ENCODE measurements at regions not wholly inside any gene's neighbourhood (a gene's known extent, or its start where the extent isn't known, plus 50 kb on each side); places are given as distances from the start of the nearest gene placed in this dataset.
"Not testable (repeated sequence)": the region's sequence is repeated elsewhere in the genome, so short reads cannot be mapped to it uniquely, and the experiment has no call there.

- no peak for DNase-seq
Measured at GRCh38 chr12:25327321-25327720, 76.6 kb upstream of the KRAS start.

- no peak for DNase-seq
Measured at GRCh38 chr12:25326326-25326725, 75.6 kb upstream of the KRAS start.

GRCh38 chr12:25324861-25325260 is 74.1 kb upstream of the KRAS start:
- no peak for DNase-seq

GRCh38 chr12:25323581-25323982 is 72.9 kb upstream of the KRAS start:
- no peak for DNase-seq

- no peak for DNase-seq
Measured at GRCh38 chr12:25322918-25323531, 72.3 kb upstream of the KRAS start.

- no peak for DNase-seq
Measured at GRCh38 chr12:25322351-25322750, 71.6 kb upstream of the KRAS start.

- DNase-seq: no peak
Measured at GRCh38 chr12:25321772-25322171, 71.0 kb upstream of the KRAS start.

GRCh38 chr12:25320123-25321006 is 69.6 kb upstream of the KRAS start:
- DNase-seq: no peak

GRCh38 chr12:25319233-25319984 is 68.7 kb upstream of the KRAS start:
- DNase-seq: no peak

- no peak for DNase-seq
Measured at GRCh38 chr12:25317553-25317952, 66.8 kb upstream of the KRAS start.

- no peak for DNase-seq
Measured at GRCh38 chr12:25315388-25315787, 64.7 kb upstream of the KRAS start.

- DNase-seq: not testable (repeated sequence)
Measured at GRCh38 chr12:25313266-25313990, 62.7 kb upstream of the KRAS start.

- DNase-seq: no peak
Measured at GRCh38 chr12:25311506-25311905, 60.8 kb upstream of the KRAS start.

GRCh38 chr12:25310071-25310470 is 59.3 kb upstream of the KRAS start:
- not testable (repeated sequence) for DNase-seq

GRCh38 chr12:25308756-25309155 is 58.0 kb upstream of the KRAS start:
- no peak for DNase-seq

- DNase-seq: no peak
Measured at GRCh38 chr12:25307818-25308217, 57.1 kb upstream of the KRAS start.

- DNase-seq: no peak
Measured at GRCh38 chr12:25301798-25302197, 51.1 kb upstream of the KRAS start.
